ENCODE measurements at regions not wholly inside any gene's neighbourhood (a gene's known extent, or its start where the extent isn't known, plus 50 kb on each side); places are given as distances from the start of the nearest gene placed in this dataset.

- no peak for DNase-seq (ENCODE audit: low spot score)
Observed at GRCh38 chr20:3309226-3309625, 70.2 kb upstream of the SLC4A11 start.

GRCh38 chr20:3307725-3308124 is 68.7 kb upstream of the SLC4A11 start:
- DNase-seq (ENCODE audit: low spot score), result no peak

- DNase-seq (ENCODE audit: low spot score), result peak; percentile 21
Observed at GRCh38 chr20:3307078-3307477, 68.1 kb upstream of the SLC4A11 start.

GRCh38 chr20:3306068-3306467 is 67.1 kb upstream of the SLC4A11 start:
- DNase-seq (ENCODE audit: low spot score), result no peak

GRCh38 chr20:3304456-3304855 is 65.5 kb upstream of the SLC4A11 start:
- no peak for DNase-seq (ENCODE audit: low spot score)

- DNase-seq (ENCODE audit: low spot score), result no peak
Observed at GRCh38 chr20:3297079-3297378, 58.0 kb upstream of the SLC4A11 start.

- DNase-seq (ENCODE audit: low spot score), result no peak
Observed at GRCh38 chr20:3296261-3297078, 57.5 kb upstream of the SLC4A11 start.
